ENCODE measurements at regions not wholly inside any gene's neighbourhood (a gene's known extent, or its start where the extent isn't known, plus 50 kb on each side); places are given as distances from the start of the nearest gene placed in this dataset.

- H3K9me3 Mint-ChIP-seq (ENCODE audit: low read depth, unreplicated experiment): peaks cover 3% of the 10 kb centered on the region
- TF ChIP-seq, protein P1, sequence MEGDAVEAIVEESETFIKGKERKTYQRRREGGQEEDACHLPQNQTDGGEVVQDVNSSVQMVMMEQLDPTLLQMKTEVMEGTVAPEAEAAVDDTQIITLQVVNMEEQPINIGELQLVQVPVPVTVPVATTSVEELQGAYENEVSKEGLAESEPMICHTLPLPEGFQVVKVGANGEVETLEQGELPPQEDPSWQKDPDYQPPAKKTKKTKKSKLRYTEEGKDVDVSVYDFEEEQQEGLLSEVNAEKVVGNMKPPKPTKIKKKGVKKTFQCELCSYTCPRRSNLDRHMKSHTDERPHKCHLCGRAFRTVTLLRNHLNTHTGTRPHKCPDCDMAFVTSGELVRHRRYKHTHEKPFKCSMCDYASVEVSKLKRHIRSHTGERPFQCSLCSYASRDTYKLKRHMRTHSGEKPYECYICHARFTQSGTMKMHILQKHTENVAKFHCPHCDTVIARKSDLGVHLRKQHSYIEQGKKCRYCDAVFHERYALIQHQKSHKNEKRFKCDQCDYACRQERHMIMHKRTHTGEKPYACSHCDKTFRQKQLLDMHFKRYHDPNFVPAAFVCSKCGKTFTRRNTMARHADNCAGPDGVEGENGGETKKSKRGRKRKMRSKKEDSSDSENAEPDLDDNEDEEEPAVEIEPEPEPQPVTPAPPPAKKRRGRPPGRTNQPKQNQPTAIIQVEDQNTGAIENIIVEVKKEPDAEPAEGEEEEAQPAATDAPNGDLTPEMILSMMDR (IDR thresholded peaks at IDR 0.05; ENCODE audit: unreplicated experiment): no peak
- peak; percentile 2 for DNase-seq
- H3K4me3 Mint-ChIP-seq (ENCODE audit: low read depth, unreplicated experiment): no peak overlapping the region
- no peaks in the 10 kb centered on the region for H3K27me3 Mint-ChIP-seq (ENCODE audit: unreplicated experiment)
- CTCF ChIA-PET: no interaction called here
- no peaks in the 10 kb centered on the region for H3K4me1 Mint-ChIP-seq (ENCODE audit: low read depth, unreplicated experiment)
- intact Hi-C loops (cut with micrococcal nuclease; ENCODE audit: unreplicated experiment): loop anchor here (10.0 kb wide), 1 partner anchor 375 kb away; no protein-coding TSS in a partner anchor
- no peaks in the 10 kb centered on the region for H3K36me3 Mint-ChIP-seq (ENCODE audit: insufficient read depth, unreplicated experiment)
- no peak overlapping the region for H3K27ac Mint-ChIP-seq (ENCODE audit: unreplicated experiment)
- no TSS peak for BruUV-seq (replicated peaks)
Observed at GRCh38 chr12:83389237-83389996, 702.7 kb downstream of the TMTC2 start.

GRCh38 chr12:83388551-83388950, 701.8 kb downstream of the TMTC2 start:
- no peak for DNase-seq
- TF ChIP-seq, protein P1 (IDR thresholded peaks at IDR 0.05; ENCODE audit: unreplicated experiment): no peak
- no peaks in the 10 kb centered on the region for H3K36me3 Mint-ChIP-seq (ENCODE audit: insufficient read depth, unreplicated experiment)
- peaks cover 3% of the 10 kb centered on the region for H3K9me3 Mint-ChIP-seq (ENCODE audit: low read depth, unreplicated experiment)
- H3K4me1 Mint-ChIP-seq (ENCODE audit: low read depth, unreplicated experiment): no peaks in the 10 kb centered on the region
- no TSS peak for BruUV-seq (replicated peaks)
- H3K27ac Mint-ChIP-seq (ENCODE audit: unreplicated experiment): no peak overlapping the region
- no peak overlapping the region for H3K4me3 Mint-ChIP-seq (ENCODE audit: low read depth, unreplicated experiment)
- no peaks in the 10 kb centered on the region for H3K27me3 Mint-ChIP-seq (ENCODE audit: unreplicated experiment)
- intact Hi-C loops (cut with micrococcal nuclease; ENCODE audit: unreplicated experiment): loop anchor here (10.0 kb wide), 1 partner anchor 374 kb away; no protein-coding TSS in a partner anchor
- CTCF ChIA-PET: no interaction called here

GRCh38 chr12:83386527-83387264, 700.0 kb downstream of the TMTC2 start:
- Mint-ChIP-seq H3K4me3 (ENCODE audit: low read depth, unreplicated experiment) (no peak overlapping the region), H3K9me3 (ENCODE audit: low read depth, unreplicated experiment) (peaks cover 3% of the 10 kb centered on the region), H3K27me3 (ENCODE audit: unreplicated experiment) (no peaks in the 10 kb centered on the region), H3K4me1 (ENCODE audit: low read depth, unreplicated experiment) (no peaks in the 10 kb centered on the region), H3K36me3 (ENCODE audit: insufficient read depth, unreplicated experiment) (no peaks in the 10 kb centered on the region), H3K27ac (ENCODE audit: unreplicated experiment) (no peak overlapping the region)
- DNase-seq: no peak
- BruUV-seq (replicated peaks): no TSS peak
- intact Hi-C loops (cut with micrococcal nuclease; ENCODE audit: unreplicated experiment): loop anchor here (10.0 kb wide), 1 partner anchor 372 kb away; no protein-coding TSS in a partner anchor
- TF ChIP-seq, protein P1 (IDR thresholded peaks at IDR 0.05; ENCODE audit: unreplicated experiment): no peak
- CTCF ChIA-PET: interaction anchor here (1.2 kb wide), 1 partner anchor 13 kb away, joined by 4 read pairs; no protein-coding TSS in a partner anchor

- CTCF ChIA-PET: interaction anchor here (0.6 kb wide), 1 partner anchor 50 kb away, joined by 7 read pairs; no protein-coding TSS in a partner anchor
- H3K4me3 Mint-ChIP-seq (ENCODE audit: low read depth, unreplicated experiment): no peak overlapping the region
- no peak for DNase-seq
- no peaks in the 10 kb centered on the region for H3K27me3 Mint-ChIP-seq (ENCODE audit: unreplicated experiment)
- H3K27ac Mint-ChIP-seq (ENCODE audit: unreplicated experiment): no peak overlapping the region
- no TSS peak for BruUV-seq (replicated peaks)
- no peaks in the 10 kb centered on the region for H3K36me3 Mint-ChIP-seq (ENCODE audit: insufficient read depth, unreplicated experiment)
- no peaks in the 10 kb centered on the region for H3K4me1 Mint-ChIP-seq (ENCODE audit: low read depth, unreplicated experiment)
- intact Hi-C loops (cut with micrococcal nuclease; ENCODE audit: unreplicated experiment): no loop called here
- no peaks in the 10 kb centered on the region for H3K9me3 Mint-ChIP-seq (ENCODE audit: low read depth, unreplicated experiment)
- TF ChIP-seq, protein P1 (IDR thresholded peaks at IDR 0.05; ENCODE audit: unreplicated experiment): no peak
Observed at GRCh38 chr12:83378186-83378727, 691.6 kb downstream of the TMTC2 start.
